ENCODE measurements at regions not wholly inside any gene's neighbourhood (a gene's known extent, or its start where the extent isn't known, plus 50 kb on each side); places are given as distances from the start of the nearest gene placed in this dataset.

GRCh38 chr14:85291731-85292130, 238.2 kb upstream of the FLRT2 start:
- Histone ChIP-seq H3K9ac (ENCODE audit: low read length) (no peak overlapping the region), H3K18ac (ENCODE audit: low read length) (no peak overlapping the region), H2AK5ac (ENCODE audit: low read length) (no peak overlapping the region), H3K79me2 (ENCODE audit: control insufficient read depth, insufficient read depth, low read length, poor library complexity) (no peaks in the 10 kb centered on the region), H4K91ac (ENCODE audit: low read depth, low read length) (no peak overlapping the region), H3K4me2 (ENCODE audit: low read length) (no peak overlapping the region), H3K79me1 (ENCODE audit: low read length) (no peaks in the 10 kb centered on the region), H2BK12ac (ENCODE audit: low read length) (no peak overlapping the region), H2BK120ac (ENCODE audit: insufficient read depth, low read length, poor library complexity) (no peak overlapping the region), H3K36me3 (ENCODE audit: control insufficient read depth in 1 of 2, insufficient read depth in 2 of 2, low read length in 2 of 2) (no peaks in the 10 kb centered on the region), H3K9me3 (ENCODE audit: insufficient read depth, low read depth, low read length) (no peaks in the 10 kb centered on the region), H4K12ac (ENCODE audit: low read depth, low read length) (no peak overlapping the region), H4K8ac (ENCODE audit: low read depth, low read length) (no peak overlapping the region), H3K27me3 (ENCODE audit: insufficient read depth, low read length) (no peaks in the 10 kb centered on the region), H3K4me3 (ENCODE audit: low read depth, low read length) (no peak overlapping the region), H2AFZ (ENCODE audit: insufficient read depth, low read length, poor library complexity) (no peak overlapping the region), H3K14ac (ENCODE audit: low read length) (no peak overlapping the region), H3K4ac (ENCODE audit: low read depth, low read length) (no peak overlapping the region), H3K27ac (ENCODE audit: low read depth, low read length) (no peak overlapping the region), H3K4me1 (ENCODE audit: control insufficient read depth in 1 of 2, insufficient read depth in 2 of 2, low read length in 2 of 2) (no peaks in the 10 kb centered on the region), H2BK5ac (ENCODE audit: low read depth, low read length, poor library complexity) (no peak overlapping the region), H3K23ac (ENCODE audit: low read length) (no peak overlapping the region)
- WGBS (ENCODE audit: extremely low coverage, insufficient coverage, insufficient read length) = no CpG with 5 or more reads among the region's 3 CpGs
- DNase-seq = no peak

GRCh38 chr14:85293612-85294234, 236.2 kb upstream of the FLRT2 start:
- no peaks in the 10 kb centered on the region for H3K4me1 ChIP-seq (ENCODE audit: control insufficient read depth in 1 of 2, insufficient read depth in 2 of 2, low read length in 2 of 2)
- no peak overlapping the region for H3K4me2 ChIP-seq (ENCODE audit: low read length)
- H3K79me2 ChIP-seq (ENCODE audit: control insufficient read depth, insufficient read depth, low read length, poor library complexity) = no peaks in the 10 kb centered on the region
- H2AFZ ChIP-seq (ENCODE audit: insufficient read depth, low read length, poor library complexity) = no peak overlapping the region
- no peak overlapping the region for H3K18ac ChIP-seq (ENCODE audit: low read length)
- H3K27ac ChIP-seq (ENCODE audit: low read depth, low read length) = no peak overlapping the region
- DNase-seq = no peak
- WGBS (ENCODE audit: extremely low coverage, insufficient coverage, insufficient read length) = no CpG with 5 or more reads among the region's 6 CpGs
- no peak overlapping the region for H3K9ac ChIP-seq (ENCODE audit: low read length)
- no peak overlapping the region for H3K4ac ChIP-seq (ENCODE audit: low read depth, low read length)
- no peaks in the 10 kb centered on the region for H3K79me1 ChIP-seq (ENCODE audit: low read length)
- H4K8ac ChIP-seq (ENCODE audit: low read depth, low read length) = no peak overlapping the region
- H3K4me3 ChIP-seq (ENCODE audit: low read depth, low read length) = no peak overlapping the region
- no peak overlapping the region for H2BK5ac ChIP-seq (ENCODE audit: low read depth, low read length, poor library complexity)
- no peak overlapping the region for H4K12ac ChIP-seq (ENCODE audit: low read depth, low read length)
- H2BK120ac ChIP-seq (ENCODE audit: insufficient read depth, low read length, poor library complexity) = no peak overlapping the region
- H2BK12ac ChIP-seq (ENCODE audit: low read length) = no peak overlapping the region
- no peak overlapping the region for H2AK5ac ChIP-seq (ENCODE audit: low read length)
- no peak overlapping the region for H3K14ac ChIP-seq (ENCODE audit: low read length)
- H3K27me3 ChIP-seq (ENCODE audit: insufficient read depth, low read length) = no peaks in the 10 kb centered on the region
- no peaks in the 10 kb centered on the region for H3K36me3 ChIP-seq (ENCODE audit: control insufficient read depth in 1 of 2, insufficient read depth in 2 of 2, low read length in 2 of 2)
- H4K91ac ChIP-seq (ENCODE audit: low read depth, low read length) = no peak overlapping the region
- H3K23ac ChIP-seq (ENCODE audit: low read length) = no peak overlapping the region
- H3K9me3 ChIP-seq (ENCODE audit: insufficient read depth, low read depth, low read length) = no peaks in the 10 kb centered on the region

DNA sequence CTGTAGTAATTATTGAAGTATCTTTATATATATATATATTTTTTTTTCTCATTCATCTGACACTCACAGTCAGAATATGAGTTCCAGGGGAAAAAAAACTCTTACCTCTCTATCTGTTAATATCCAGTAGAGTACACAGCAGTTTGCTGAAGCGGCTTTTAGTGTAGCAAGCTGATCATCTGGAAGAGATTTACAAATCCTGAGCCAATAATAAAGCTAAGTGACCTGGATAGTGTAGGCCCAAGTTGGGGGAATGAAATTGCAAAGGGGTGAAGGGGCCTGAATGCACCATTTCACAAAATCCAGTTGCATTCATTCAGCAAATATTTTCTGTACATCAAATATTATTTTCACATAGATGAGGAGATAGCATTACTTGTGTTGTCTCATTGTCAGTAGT, 234.6 kb upstream of the FLRT2 start:
- no peak overlapping the region for H3K14ac ChIP-seq (ENCODE audit: low read length)
- no peak overlapping the region for H3K4me3 ChIP-seq (ENCODE audit: low read depth, low read length)
- H3K79me2 ChIP-seq (ENCODE audit: control insufficient read depth, insufficient read depth, low read length, poor library complexity) = no peaks in the 10 kb centered on the region
- no peaks in the 10 kb centered on the region for H3K9me3 ChIP-seq (ENCODE audit: insufficient read depth, low read depth, low read length)
- H3K4me1 ChIP-seq (ENCODE audit: control insufficient read depth in 1 of 2, insufficient read depth in 2 of 2, low read length in 2 of 2) = no peaks in the 10 kb centered on the region
- no peaks in the 10 kb centered on the region for H3K27me3 ChIP-seq (ENCODE audit: insufficient read depth, low read length)
- H4K8ac ChIP-seq (ENCODE audit: low read depth, low read length) = no peak overlapping the region
- H3K4me2 ChIP-seq (ENCODE audit: low read length) = no peak overlapping the region
- H2BK5ac ChIP-seq (ENCODE audit: low read depth, low read length, poor library complexity) = no peak overlapping the region
- H3K79me1 ChIP-seq (ENCODE audit: low read length) = no peaks in the 10 kb centered on the region
- no peak overlapping the region for H2AK5ac ChIP-seq (ENCODE audit: low read length)
- no CpG with 5 or more reads among the region's 1 CpG for WGBS (ENCODE audit: extremely low coverage, insufficient coverage, insufficient read length)
- no peak overlapping the region for H4K12ac ChIP-seq (ENCODE audit: low read depth, low read length)
- no peak overlapping the region for H4K91ac ChIP-seq (ENCODE audit: low read depth, low read length)
- no peak overlapping the region for H2BK12ac ChIP-seq (ENCODE audit: low read length)
- no peak overlapping the region for H3K9ac ChIP-seq (ENCODE audit: low read length)
- no peak overlapping the region for H3K18ac ChIP-seq (ENCODE audit: low read length)
- H3K36me3 ChIP-seq (ENCODE audit: control insufficient read depth in 1 of 2, insufficient read depth in 2 of 2, low read length in 2 of 2) = no peaks in the 10 kb centered on the region
- H3K23ac ChIP-seq (ENCODE audit: low read length) = no peak overlapping the region
- H2AFZ ChIP-seq (ENCODE audit: insufficient read depth, low read length, poor library complexity) = no peak overlapping the region
- no peak for DNase-seq
- H3K4ac ChIP-seq (ENCODE audit: low read depth, low read length) = no peak overlapping the region
- H3K27ac ChIP-seq (ENCODE audit: low read depth, low read length) = no peak overlapping the region
- no peak overlapping the region for H2BK120ac ChIP-seq (ENCODE audit: insufficient read depth, low read length, poor library complexity)

DNA sequence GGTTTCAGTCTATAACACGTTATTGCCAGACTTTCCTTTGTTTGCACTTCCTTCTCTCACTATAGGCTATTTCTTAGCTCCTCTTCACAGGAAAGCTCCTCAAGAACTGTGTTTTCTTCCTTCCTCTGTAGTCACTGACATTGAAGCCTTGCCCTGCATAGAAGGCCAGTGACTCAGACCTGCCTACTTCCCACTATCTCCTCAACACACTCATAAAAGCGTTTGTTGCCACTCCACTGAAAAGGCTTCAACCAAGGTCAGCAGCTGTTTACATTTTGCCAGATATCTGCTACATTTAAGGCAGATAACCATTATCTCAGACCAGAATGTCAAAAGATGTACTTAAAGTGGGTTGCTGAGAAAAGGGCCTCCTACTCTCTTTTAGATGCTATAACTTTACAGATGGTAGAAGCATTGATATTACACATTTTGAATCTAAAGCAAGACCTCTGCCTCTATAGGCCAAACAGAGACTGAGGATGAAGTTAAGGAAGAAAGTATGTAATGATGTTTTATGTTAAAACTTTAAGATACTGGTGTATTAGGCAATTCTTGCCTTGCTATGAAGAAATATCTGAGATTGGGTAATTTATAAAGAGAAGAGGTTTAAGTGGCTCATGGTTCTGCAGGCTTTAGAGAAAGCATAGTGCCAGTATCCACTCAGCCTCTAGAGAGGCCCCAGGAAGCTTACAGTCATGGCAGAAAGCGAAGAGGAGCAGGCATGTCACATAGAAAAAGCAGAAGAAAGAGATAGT, 233.3 kb upstream of the FLRT2 start:
- Histone ChIP-seq H2AK5ac (ENCODE audit: low read length) (no peak overlapping the region), H3K79me2 (ENCODE audit: control insufficient read depth, insufficient read depth, low read length, poor library complexity) (no peaks in the 10 kb centered on the region), H3K4me3 (ENCODE audit: low read depth, low read length) (no peak overlapping the region), H3K14ac (ENCODE audit: low read length) (no peak overlapping the region), H2BK12ac (ENCODE audit: low read length) (no peak overlapping the region), H3K4ac (ENCODE audit: low read depth, low read length) (no peak overlapping the region), H4K8ac (ENCODE audit: low read depth, low read length) (no peak overlapping the region), H3K27me3 (ENCODE audit: insufficient read depth, low read length) (no peaks in the 10 kb centered on the region), H3K27ac (ENCODE audit: low read depth, low read length) (no peak overlapping the region), H2AFZ (ENCODE audit: insufficient read depth, low read length, poor library complexity) (no peak overlapping the region), H2BK5ac (ENCODE audit: low read depth, low read length, poor library complexity) (no peak overlapping the region), H3K9ac (ENCODE audit: low read length) (no peak overlapping the region), H2BK120ac (ENCODE audit: insufficient read depth, low read length, poor library complexity) (no peak overlapping the region), H3K9me3 (ENCODE audit: insufficient read depth, low read depth, low read length) (no peaks in the 10 kb centered on the region), H4K91ac (ENCODE audit: low read depth, low read length) (no peak overlapping the region), H3K79me1 (ENCODE audit: low read length) (no peaks in the 10 kb centered on the region), H3K23ac (ENCODE audit: low read length) (no peak overlapping the region), H3K4me2 (ENCODE audit: low read length) (no peak overlapping the region), H3K36me3 (ENCODE audit: control insufficient read depth in 1 of 2, insufficient read depth in 2 of 2, low read length in 2 of 2) (no peaks in the 10 kb centered on the region), H3K18ac (ENCODE audit: low read length) (no peak overlapping the region), H3K4me1 (ENCODE audit: control insufficient read depth in 1 of 2, insufficient read depth in 2 of 2, low read length in 2 of 2) (no peaks in the 10 kb centered on the region), H4K12ac (ENCODE audit: low read depth, low read length) (no peak overlapping the region)
- WGBS (ENCODE audit: extremely low coverage, insufficient coverage, insufficient read length) = no CpG with 5 or more reads among the region's 3 CpGs
- DNase-seq = no peak
